Endothelial cell of umbilical vein (primary cell): ENCODE measurements at regions not wholly inside any gene's neighbourhood (a gene's known extent, or its start where the extent isn't known, plus 50 kb on each side); places are given as distances from the start of the nearest gene placed in this dataset.

Experiments
- BruUV-seq: library from RNA; stranded (reverse); fragments of 400-500 nt; replicated peaks from 2 replicates; lab custom pipeline; 2021; lab: Mats Ljungman, UMichigan
- CTCF ChIA-PET: fragments of 300-600, 350-600 bp; sonication (Branson Sonifier 250); formaldehyde crosslinking; loops from one replicate; lab custom pipeline; 2021; ENCODE audit warnings: antibody characterized with exemption, inconsistent platforms; lab: Charles Lee
- POLR2A ChIA-PET: fragments of 300-600, 350-600 bp; sonication (Branson Sonifier 250); formaldehyde crosslinking; loops from one replicate; lab custom pipeline; 2021; ENCODE audit warnings: antibody characterized with exemption, inconsistent platforms; lab: Charles Lee
- DNase-seq: peaks from one replicate; pipeline ENCODE4 v3.0.0-alpha.2; 2011; ENCODE audit warnings: low read depth, low spot score
- FAIRE-seq: peaks from 2 replicates; lab custom pipeline; 2011; peaks lifted over from hg19 to GRCh38; lab: Jason Lieb, UNC
- H2AFZ ChIP-seq: 2 replicates; pipeline ENCODE4 v1.6.0; 2012; ENCODE audit warnings: low read depth, low read length, control low read depth, inconsistent platforms
- H3K27ac ChIP-seq: 2 replicates; pipeline ENCODE4 v1.5.1; 2011; ENCODE audit warnings: low read depth, mild to moderate bottlenecking, control low read depth, low read length, moderate library complexity; ENCODE audit not compliant: insufficient read depth
- H3K27me3 ChIP-seq, 2 experiments: 2 replicates each; pipeline versions ENCODE4 v1.6.0 to v1.6.1; 2011; ENCODE audit warnings: low read length in 2 of 2, mixed read lengths in 1 of 2; ENCODE audit not compliant: control insufficient read depth in 2 of 2, insufficient read depth in 2 of 2
- H3K36me3 ChIP-seq, 2 experiments: 2 replicates in 1 of 2; 3 replicates in 1 of 2; pipeline ENCODE4 v1.5.1; 2011; ENCODE audit warnings: low read length in 2 of 2, mild to moderate bottlenecking in 1 of 2, moderate library complexity in 1 of 2; ENCODE audit not compliant: control insufficient read depth in 2 of 2, insufficient read depth in 2 of 2; ENCODE audit errors: extremely low read depth in 1 of 2
- H3K4me1 ChIP-seq: 3 replicates; pipeline ENCODE4 v1.5.1; 2011; ENCODE audit warnings: mild to moderate bottlenecking, low read length; ENCODE audit not compliant: control insufficient read depth, insufficient read depth; ENCODE audit errors: extremely low read depth
- H3K4me2 ChIP-seq: 2 replicates; pipeline ENCODE4 v1.6.1; 2011; ENCODE audit warnings: low read length, control low read depth, mixed read lengths; ENCODE audit not compliant: insufficient read depth
- H3K4me3 ChIP-seq, 3 experiments: fragments of 200-600 bp in 1 of 3; sonication (generic), shearing (Covaris generic) in 1 of 3; replicated peaks in 1 of 3; 2 replicates each; pipeline ENCODE4 v1.5.1; 2011 to 2016; ENCODE audit warnings: control low read depth in 3 of 3, low read length in 3 of 3, mild to moderate bottlenecking in 2 of 3, inconsistent platforms in 1 of 3, low read depth in 1 of 3, moderate library complexity in 1 of 3; ENCODE audit not compliant: insufficient read depth in 1 of 3
- H3K79me2 ChIP-seq: 2 replicates; pipeline ENCODE4 v1.6.0; 2012; ENCODE audit warnings: low read length, inconsistent platforms; ENCODE audit not compliant: control insufficient read depth, insufficient read depth
- H3K9ac ChIP-seq: replicated peaks from 2 replicates; pipeline ENCODE3; 2011; ENCODE audit warnings: low read length, control low read depth; ENCODE audit not compliant: insufficient read depth; ENCODE audit errors: extremely low read depth
- H3K9me1 ChIP-seq: replicated peaks from 3 replicates; pipeline ENCODE4 v1.6.0; 2011; ENCODE audit warnings: mild to moderate bottlenecking, low read length; ENCODE audit not compliant: control insufficient read depth, insufficient read depth; ENCODE audit errors: extremely low read depth
- H3K9me3 ChIP-seq: replicated peaks from 2 replicates; pipeline ENCODE4 v1.5.1; 2012; ENCODE audit warnings: low read length, inconsistent platforms; ENCODE audit not compliant: control insufficient read depth, insufficient read depth
- H4K20me1 ChIP-seq: replicated peaks from 2 replicates; pipeline ENCODE3; 2011; ENCODE audit warnings: mild to moderate bottlenecking, low read length; ENCODE audit not compliant: control insufficient read depth, insufficient read depth; ENCODE audit errors: extremely low read depth
- CTCF ChIP-seq, 2 donors: IDR thresholded peaks; 1 replicate in 1 of 2; 2 replicates in 1 of 2; pipeline ENCODE4 v1.5.1; 2011; ENCODE audit warnings: low read length in 2 of 2, mild to moderate bottlenecking in 2 of 2, moderate library complexity in 2 of 2, control low read depth in 1 of 2, inconsistent platforms in 1 of 2, low read depth in 1 of 2; ENCODE audit not compliant: insufficient read depth in 1 of 2; ENCODE audit errors: extremely low read depth in 1 of 2
- EZH2 ChIP-seq: IDR thresholded peaks from 2 replicates; pipeline ENCODE4 v1.6.1; 2012; ENCODE audit warnings: borderline replicate concordance, low read depth, mild to moderate bottlenecking, moderate library complexity, low read length, inconsistent platforms; ENCODE audit not compliant: severe bottlenecking
- FOS ChIP-seq: IDR thresholded peaks from 2 replicates; pipeline ENCODE4 v1.6.1; 2011; ENCODE audit warnings: mild to moderate bottlenecking, low read length, moderate library complexity, borderline replicate concordance; ENCODE audit not compliant: insufficient read depth
- GATA2 ChIP-seq: IDR thresholded peaks from 2 replicates; pipeline ENCODE4 v1.7.0; 2011; ENCODE audit warnings: low read depth, mild to moderate bottlenecking, moderate library complexity, mixed read lengths, low read length; ENCODE audit not compliant: insufficient read length, insufficient read depth
- JUN ChIP-seq: IDR thresholded peaks from 2 replicates; pipeline ENCODE4 v1.6.1; 2011; ENCODE audit warnings: borderline replicate concordance, low read depth; ENCODE audit not compliant: insufficient read length, insufficient read depth
- MAX ChIP-seq: IDR thresholded peaks from 2 replicates; pipeline ENCODE4 v1.6.1; 2011; ENCODE audit not compliant: insufficient read depth, insufficient read length
- POLR2A ChIP-seq: IDR thresholded peaks from 2 replicates; pipeline ENCODE4 v1.6.1; 2012; ENCODE audit warnings: low read depth, mild to moderate bottlenecking, control low read depth, low read length
- POLR2AphosphoS5 ChIP-seq: IDR thresholded peaks from 2 replicates; pipeline ENCODE4 v1.6.1; 2012; ENCODE audit warnings: low read depth, mild to moderate bottlenecking, control low read depth, low read length, moderate library complexity; ENCODE audit not compliant: insufficient read depth
- dilution Hi-C: fragments of 300-500 bp; cut with MboI; formaldehyde crosslinking; loops from one replicate; pipeline ENCODE4 v1.15.0; 2019; ENCODE audit warnings: low sequenced_read_pairs; ENCODE audit not compliant: extremely low pct_ligation_motif_present
- intact Hi-C: fragments of 100-400 bp; cut with micrococcal nuclease; formaldehyde crosslinking; loops from one replicate; pipeline ENCODE4 v1.10.0; 2022

- intact Hi-C loops (loop anchor here (1.0 to 10.0 kb wide), 4 partner anchors 409 to 1036 kb away; no protein-coding TSS in a partner anchor), dilution Hi-C loops (no loop called here)
- Histone ChIP-seq H3K36me3 (no peaks in the 10 kb centered on the region), H3K27ac (no peak overlapping the region), H3K4me2 (no peak overlapping the region), H3K9me3 (no peaks in the 10 kb centered on the region), H3K27me3 (no peaks in the 10 kb centered on the region), H3K79me2 (no peaks in the 10 kb centered on the region), H2AFZ (no peak overlapping the region), H3K9me1 (no peaks in the 10 kb centered on the region), H4K20me1 (no peaks in the 10 kb centered on the region), H3K4me1 (no peaks in the 10 kb centered on the region), H3K4me3 (no peak overlapping the region), H3K9ac (no peak overlapping the region)
- ChIA-PET POLR2A (no interaction called here), CTCF (interaction anchor here (0.6 to 4.2 kb wide), 11 partner anchors 31 to 1035 kb away, joined by 3 to 63 read pairs (median 4); no protein-coding TSS in a partner anchor)
- DNase-seq (peak; percentile 58), FAIRE-seq (no peak)
- TF ChIP-seq EZH2 (no peak), GATA2 (no peak), POLR2A (no peak), JUN (no peak), CTCF (IDR thresholded peaks at IDR 0.05; ENCODE audit: extremely low read depth in 1 of 2, insufficient read depth in 1 of 2, low read depth in 1 of 2, low read length in 2 of 2) (peak; percentile 56), POLR2AphosphoS5 (no peak), MAX (no peak), FOS (no peak)
- no TSS peak for BruUV-seq
Observed at GRCh38 chr2:4762951-4763376, 929.2 kb upstream of the SOX11 start.
